Ovary (tissue), 3 donors: ENCODE measurements at regions not wholly inside any gene's neighbourhood (a gene's known extent, or its start where the extent isn't known, plus 50 kb on each side); places are given as distances from the start of the nearest gene placed in this dataset.

Source experiments
- CTCF ChIP-seq, 3 donors: fragments of 450-650 bp in 2 of 3; fragments of 200-600 bp in 1 of 3; IDR thresholded peaks; one replicate each; pipeline versions ENCODE4 v1.5.1 to v1.8.0; 2016 to 2022; ENCODE audit warnings: antibody characterized with exemption in 3 of 3, mild to moderate bottlenecking in 1 of 3
- EP300 ChIP-seq: sonication (generic); formaldehyde crosslinking; IDR thresholded peaks from one replicate; pipeline ENCODE4 v1.6.1; 2017; ENCODE audit warnings: antibody characterized with exemption
- POLR2A ChIP-seq: fragments of 450-650 bp; IDR thresholded peaks from one replicate; pipeline ENCODE4 v1.6.1; 2017; ENCODE audit warnings: antibody characterized with exemption, mild to moderate bottlenecking, moderate library complexity
- donor health status: DM: no; HTN: no; CAD: no.

- no peak for TF ChIP-seq EP300
- TF ChIP-seq POLR2A: no peak
- no peak for TF ChIP-seq CTCF (IDR thresholded peaks at IDR 0.05)
Observed at GRCh38 chr6:56787209-56787608, 144.5 kb upstream of the DST start.
